ENCODE measurements at regions not wholly inside any gene's neighbourhood (a gene's known extent, or its start where the extent isn't known, plus 50 kb on each side); places are given as distances from the start of the nearest gene placed in this dataset.
A peak's percentile ranks its signal among the peaks of the same experiment; 100 is the strongest.

DNA sequence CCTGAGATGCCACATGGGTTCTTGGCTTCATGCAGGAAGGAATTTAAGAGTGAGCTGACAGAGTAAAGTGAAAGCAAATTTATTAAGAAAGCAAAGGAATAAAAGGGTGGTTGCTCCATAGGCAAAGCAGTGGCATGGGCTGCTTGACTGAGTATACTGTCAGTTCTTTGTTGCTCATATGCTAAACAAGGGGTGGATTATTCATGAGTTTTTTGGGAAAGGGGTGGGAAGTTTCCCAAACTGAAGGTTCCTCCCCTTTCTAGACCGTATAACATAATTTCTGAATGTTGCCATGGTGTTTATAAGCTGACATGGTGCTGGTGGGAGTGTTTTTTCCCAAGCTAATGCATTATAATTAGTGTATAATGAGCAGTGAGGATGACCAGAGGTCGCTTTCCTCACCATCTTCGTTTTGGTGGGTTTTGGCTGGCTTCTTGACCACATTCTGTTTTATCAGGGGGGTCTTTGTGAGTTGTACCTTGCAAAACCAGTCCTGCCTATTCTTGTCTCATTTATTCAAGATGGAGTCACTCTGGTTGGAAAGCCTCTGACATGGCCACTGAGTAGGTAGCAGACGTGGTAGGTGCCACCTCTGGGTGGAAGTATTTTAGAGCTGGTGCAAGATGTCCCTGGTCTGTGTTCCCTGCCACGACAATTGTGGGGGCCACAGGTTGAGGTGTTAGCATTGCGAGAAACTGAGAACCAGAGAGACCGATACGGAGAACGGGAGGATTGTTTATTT, 107.5 kb upstream of the SDK1 start:
- Histone ChIP-seq H2AK5ac (ENCODE audit: low read length) (no peak overlapping the region), H3K4ac (ENCODE audit: low read depth, low read length) (no peak overlapping the region), H3K27me3 (ENCODE audit: insufficient read depth, low read length, poor library complexity) (no peaks in the 10 kb centered on the region), H2BK120ac (ENCODE audit: low read depth, low read length) (no peak overlapping the region), H3K56ac (ENCODE audit: low read length) (no peak overlapping the region), H2BK5ac (ENCODE audit: low read length) (no peak overlapping the region), H3K4me2 (ENCODE audit: low read length) (no peak overlapping the region), H3K4me3 (ENCODE audit: low read length) (no peak overlapping the region), H3K27ac (ENCODE audit: low read depth, low read length) (no peak overlapping the region), H3K36me3 (ENCODE audit: control insufficient read depth, insufficient read depth, low read length) (no peaks in the 10 kb centered on the region), H3K79me1 (ENCODE audit: low read length) (no peaks in the 10 kb centered on the region), H4K8ac (ENCODE audit: low read depth, low read length) (no peak overlapping the region), H3K23ac (ENCODE audit: low read length) (no peak overlapping the region), H4K5ac (ENCODE audit: low read length) (no peak overlapping the region), H2BK15ac (replicated peaks; ENCODE audit: low read depth) (no peak overlapping the region), H3K4me1 (ENCODE audit: control insufficient read depth, low read depth, low read length) (no peaks in the 10 kb centered on the region), H3K18ac (ENCODE audit: low read length) (no peak overlapping the region), H3K9ac (ENCODE audit: low read length) (no peak overlapping the region), H3K79me2 (ENCODE audit: control insufficient read depth, insufficient read depth, low read length) (no peaks in the 10 kb centered on the region)
- WGBS (ENCODE audit: extremely low coverage, insufficient coverage, low lambda C conversion rate) = no CpG with 5 or more reads among the region's 9 CpGs
- no peak for DNase-seq

DNA sequence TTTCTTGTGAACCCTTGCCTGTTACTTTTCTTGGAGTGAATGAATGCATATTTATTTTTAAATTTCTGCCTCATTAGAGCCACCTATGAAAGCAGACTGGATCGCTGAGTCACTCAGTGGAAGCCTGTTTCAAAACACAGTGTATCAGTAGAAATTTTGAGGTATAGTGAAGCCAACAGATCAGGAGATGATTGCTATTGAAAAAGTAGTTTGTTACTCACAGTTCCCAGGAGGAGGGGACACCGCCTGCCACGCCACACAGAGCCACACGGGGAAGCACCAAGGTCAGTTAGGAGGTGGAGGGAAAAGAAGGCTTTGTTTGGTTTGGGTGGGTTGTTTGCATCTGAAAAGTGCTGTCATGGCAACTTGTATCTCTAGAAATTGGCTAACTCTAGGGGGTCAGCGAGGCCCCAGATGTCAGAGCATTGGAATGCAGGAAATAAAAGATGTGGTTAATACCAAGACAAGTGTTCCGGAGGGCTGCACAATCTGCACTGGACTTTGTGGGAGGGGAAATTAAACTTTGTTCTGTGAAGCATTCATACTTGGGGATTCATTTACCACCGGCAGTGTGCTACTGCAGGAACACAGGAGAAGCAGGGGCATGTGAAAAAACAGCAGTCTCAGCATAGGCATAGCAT, 106.4 kb upstream of the SDK1 start:
- Histone ChIP-seq H4K8ac (ENCODE audit: low read depth, low read length) (no peak overlapping the region), H4K5ac (ENCODE audit: low read length) (no peak overlapping the region), H3K9ac (ENCODE audit: low read length) (no peak overlapping the region), H3K4ac (ENCODE audit: low read depth, low read length) (no peak overlapping the region), H2BK5ac (ENCODE audit: low read length) (no peak overlapping the region), H3K4me3 (ENCODE audit: low read length) (no peak overlapping the region), H2BK120ac (ENCODE audit: low read depth, low read length) (no peak overlapping the region), H3K4me1 (ENCODE audit: control insufficient read depth, low read depth, low read length) (no peaks in the 10 kb centered on the region), H2AK5ac (ENCODE audit: low read length) (no peak overlapping the region), H3K27me3 (ENCODE audit: insufficient read depth, low read length, poor library complexity) (no peaks in the 10 kb centered on the region), H3K18ac (ENCODE audit: low read length) (no peak overlapping the region), H3K27ac (ENCODE audit: low read depth, low read length) (no peak overlapping the region), H3K4me2 (ENCODE audit: low read length) (no peak overlapping the region), H3K79me1 (ENCODE audit: low read length) (no peaks in the 10 kb centered on the region), H3K36me3 (ENCODE audit: control insufficient read depth, insufficient read depth, low read length) (no peaks in the 10 kb centered on the region), H3K56ac (ENCODE audit: low read length) (no peak overlapping the region), H2BK15ac (replicated peaks; ENCODE audit: low read depth) (no peak overlapping the region), H3K23ac (ENCODE audit: low read length) (no peak overlapping the region), H3K79me2 (ENCODE audit: control insufficient read depth, insufficient read depth, low read length) (no peaks in the 10 kb centered on the region)
- WGBS (ENCODE audit: extremely low coverage, insufficient coverage, low lambda C conversion rate) = no CpG with 5 or more reads among the region's 7 CpGs
- DNase-seq = peak; percentile 92

DNA sequence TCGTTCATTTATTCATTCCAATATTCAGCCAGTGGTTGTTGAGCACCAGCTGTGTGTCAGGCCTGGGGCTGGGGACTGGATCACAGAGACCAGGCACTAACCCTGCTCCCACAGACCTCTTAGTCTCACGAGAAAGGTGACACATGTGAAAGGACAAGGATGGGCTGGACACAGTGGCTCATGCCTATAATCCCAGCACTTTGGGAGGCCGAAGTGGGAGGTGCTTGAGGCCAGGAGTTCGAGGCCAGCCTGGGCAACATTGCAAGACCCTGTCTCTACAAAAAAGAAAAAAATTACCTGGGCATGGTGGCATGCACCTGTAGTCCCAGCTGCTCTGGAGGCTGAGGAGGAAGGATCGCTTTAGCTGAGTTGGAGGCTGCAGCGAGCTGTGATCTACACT, 105.9 kb upstream of the SDK1 start:
- H4K5ac ChIP-seq (ENCODE audit: low read length) = no peak overlapping the region
- H3K23ac ChIP-seq (ENCODE audit: low read length) = no peak overlapping the region
- H2AK5ac ChIP-seq (ENCODE audit: low read length) = no peak overlapping the region
- no peak overlapping the region for H3K18ac ChIP-seq (ENCODE audit: low read length)
- H2BK120ac ChIP-seq (ENCODE audit: low read depth, low read length) = no peak overlapping the region
- H2BK15ac ChIP-seq (replicated peaks; ENCODE audit: low read depth) = no peak overlapping the region
- H3K79me2 ChIP-seq (ENCODE audit: control insufficient read depth, insufficient read depth, low read length) = no peaks in the 10 kb centered on the region
- H3K9ac ChIP-seq (ENCODE audit: low read length) = no peak overlapping the region
- no peak overlapping the region for H2BK5ac ChIP-seq (ENCODE audit: low read length)
- H3K56ac ChIP-seq (ENCODE audit: low read length) = no peak overlapping the region
- H3K36me3 ChIP-seq (ENCODE audit: control insufficient read depth, insufficient read depth, low read length) = no peaks in the 10 kb centered on the region
- H3K4me2 ChIP-seq (ENCODE audit: low read length) = no peak overlapping the region
- H4K8ac ChIP-seq (ENCODE audit: low read depth, low read length) = no peak overlapping the region
- DNase-seq = no peak
- no peaks in the 10 kb centered on the region for H3K79me1 ChIP-seq (ENCODE audit: low read length)
- no peak overlapping the region for H3K4ac ChIP-seq (ENCODE audit: low read depth, low read length)
- H3K4me1 ChIP-seq (ENCODE audit: control insufficient read depth, low read depth, low read length) = no peaks in the 10 kb centered on the region
- WGBS (ENCODE audit: extremely low coverage, insufficient coverage, low lambda C conversion rate) = no CpG with 5 or more reads among the region's 6 CpGs
- no peak overlapping the region for H3K4me3 ChIP-seq (ENCODE audit: low read length)
- no peak overlapping the region for H3K27ac ChIP-seq (ENCODE audit: low read depth, low read length)
- H3K27me3 ChIP-seq (ENCODE audit: insufficient read depth, low read length, poor library complexity) = no peaks in the 10 kb centered on the region

GRCh38 chr7:3196629-3197400, 104.2 kb upstream of the SDK1 start:
- H3K4me2 ChIP-seq (ENCODE audit: low read length) = no peak overlapping the region
- no peak overlapping the region for H4K8ac ChIP-seq (ENCODE audit: low read depth, low read length)
- no peak for DNase-seq
- H3K4me3 ChIP-seq (ENCODE audit: low read length) = no peak overlapping the region
- H2BK15ac ChIP-seq (replicated peaks; ENCODE audit: low read depth) = no peak overlapping the region
- H3K79me2 ChIP-seq (ENCODE audit: control insufficient read depth, insufficient read depth, low read length) = no peaks in the 10 kb centered on the region
- no peaks in the 10 kb centered on the region for H3K79me1 ChIP-seq (ENCODE audit: low read length)
- no peak overlapping the region for H3K27ac ChIP-seq (ENCODE audit: low read depth, low read length)
- no peaks in the 10 kb centered on the region for H3K27me3 ChIP-seq (ENCODE audit: insufficient read depth, low read length, poor library complexity)
- no peaks in the 10 kb centered on the region for H3K36me3 ChIP-seq (ENCODE audit: control insufficient read depth, insufficient read depth, low read length)
- H3K4ac ChIP-seq (ENCODE audit: low read depth, low read length) = no peak overlapping the region
- H3K23ac ChIP-seq (ENCODE audit: low read length) = no peak overlapping the region
- peak overlapping the region; percentile 7 for H3K56ac ChIP-seq (ENCODE audit: low read length)
- no peak overlapping the region for H2BK120ac ChIP-seq (ENCODE audit: low read depth, low read length)
- WGBS (ENCODE audit: extremely low coverage, insufficient coverage, low lambda C conversion rate) = 100% methylated on average over 1 of the region's 21 CpGs
- H2BK5ac ChIP-seq (ENCODE audit: low read length) = no peak overlapping the region
- H3K18ac ChIP-seq (ENCODE audit: low read length) = no peak overlapping the region
- no peak overlapping the region for H3K9ac ChIP-seq (ENCODE audit: low read length)
- H4K5ac ChIP-seq (ENCODE audit: low read length) = no peak overlapping the region
- no peaks in the 10 kb centered on the region for H3K4me1 ChIP-seq (ENCODE audit: control insufficient read depth, low read depth, low read length)
- no peak overlapping the region for H2AK5ac ChIP-seq (ENCODE audit: low read length)

GRCh38 chr7:3197567-3198213, 103.4 kb upstream of the SDK1 start:
- Histone ChIP-seq H3K27me3 (ENCODE audit: insufficient read depth, low read length, poor library complexity) (no peaks in the 10 kb centered on the region), H3K4ac (ENCODE audit: low read depth, low read length) (no peak overlapping the region), H3K79me1 (ENCODE audit: low read length) (no peaks in the 10 kb centered on the region), H2BK5ac (ENCODE audit: low read length) (no peak overlapping the region), H3K18ac (ENCODE audit: low read length) (no peak overlapping the region), H4K8ac (ENCODE audit: low read depth, low read length) (no peak overlapping the region), H3K4me3 (ENCODE audit: low read length) (no peak overlapping the region), H2AK5ac (ENCODE audit: low read length) (no peak overlapping the region), H3K56ac (ENCODE audit: low read length) (no peak overlapping the region), H3K9ac (ENCODE audit: low read length) (no peak overlapping the region), H3K4me1 (ENCODE audit: control insufficient read depth, low read depth, low read length) (no peaks in the 10 kb centered on the region), H3K4me2 (ENCODE audit: low read length) (no peak overlapping the region), H4K5ac (ENCODE audit: low read length) (no peak overlapping the region), H2BK120ac (ENCODE audit: low read depth, low read length) (no peak overlapping the region), H3K36me3 (ENCODE audit: control insufficient read depth, insufficient read depth, low read length) (no peaks in the 10 kb centered on the region), H3K79me2 (ENCODE audit: control insufficient read depth, insufficient read depth, low read length) (no peaks in the 10 kb centered on the region), H3K27ac (ENCODE audit: low read depth, low read length) (no peak overlapping the region), H3K23ac (ENCODE audit: low read length) (no peak overlapping the region), H2BK15ac (replicated peaks; ENCODE audit: low read depth) (no peak overlapping the region)
- WGBS (ENCODE audit: extremely low coverage, insufficient coverage, low lambda C conversion rate) = no CpG with 5 or more reads among the region's 11 CpGs
- DNase-seq = no peak
